HG03135 (cell line): ENCODE measurements at regions not wholly inside any gene's neighbourhood (a gene's known extent, or its start where the extent isn't known, plus 50 kb on each side); places are given as distances from the start of the nearest gene placed in this dataset.
"Not testable (repeated sequence)": the region's sequence is repeated elsewhere in the genome, so short reads cannot be mapped to it uniquely, and the experiment has no call there.

Experiments
- ATAC-seq: cut with Tn5 transposase; IDR thresholded peaks from one replicate; pipeline ENCODE4 v1.9.1; 2021; ENCODE audit warnings: mild to moderate bottlenecking, moderate library complexity; ENCODE audit not compliant: unreplicated experiment

DNA sequence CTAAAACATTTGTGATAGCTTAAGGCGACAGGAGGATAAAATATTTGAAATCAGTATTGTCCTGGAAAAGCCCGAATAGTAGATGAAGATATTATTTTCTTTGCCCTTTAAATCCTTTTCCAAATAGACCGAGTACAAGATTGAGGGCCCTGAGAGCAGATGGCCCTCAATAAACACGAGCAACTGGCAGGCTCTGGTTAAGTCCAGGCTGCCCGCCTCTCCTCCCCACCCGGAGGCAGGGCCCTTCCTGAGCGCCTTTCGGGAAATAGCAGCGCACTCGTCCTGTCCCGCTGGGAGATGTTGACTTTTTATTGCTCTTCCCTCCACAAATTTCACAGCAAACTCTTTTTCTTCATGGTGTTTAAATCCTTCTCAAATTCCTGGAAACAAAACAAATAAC is 50.8 kb upstream of the MAX start:
- ATAC-seq = no peak

DNA sequence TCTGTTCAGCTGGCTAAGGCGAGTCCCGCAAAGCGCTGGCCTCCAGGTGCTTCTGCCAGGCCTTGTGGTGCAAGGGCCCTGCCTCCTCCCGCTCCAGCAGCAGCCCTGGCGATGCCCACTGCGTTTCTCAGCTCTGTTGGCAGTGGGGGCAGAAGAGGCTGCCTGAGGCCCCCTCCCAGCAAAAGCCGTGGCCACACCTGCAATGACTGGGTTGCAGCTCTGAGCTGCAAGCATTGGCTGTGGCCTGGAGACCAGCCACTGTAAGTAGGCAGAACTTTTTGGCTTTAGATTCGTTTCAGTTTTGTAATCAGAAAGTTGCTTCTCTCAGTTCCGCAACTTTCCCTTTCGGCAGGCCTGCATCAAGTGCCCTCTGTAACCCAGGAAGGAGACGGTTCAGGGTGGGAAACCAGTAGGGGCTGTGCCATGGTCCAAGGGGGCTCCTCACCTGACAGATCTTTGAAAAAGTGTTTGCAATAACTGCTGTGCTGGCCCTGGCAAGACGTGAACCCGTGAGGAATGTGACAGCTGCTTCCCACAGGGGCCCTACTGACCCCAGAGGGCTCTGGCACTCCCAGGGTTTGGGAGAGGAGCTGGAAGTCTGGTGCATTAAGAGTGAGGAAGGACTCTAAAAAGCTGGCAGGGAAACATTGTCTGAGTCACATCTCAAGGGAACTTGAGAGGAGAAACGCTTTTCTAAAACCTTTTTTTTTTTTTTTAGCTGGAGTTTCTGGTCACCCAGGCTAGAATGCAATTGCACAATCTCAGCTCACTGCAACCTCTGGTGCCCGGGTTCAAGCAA is 54.5 kb upstream of the MAX start:
- peak; percentile 60 for ATAC-seq

DNA sequence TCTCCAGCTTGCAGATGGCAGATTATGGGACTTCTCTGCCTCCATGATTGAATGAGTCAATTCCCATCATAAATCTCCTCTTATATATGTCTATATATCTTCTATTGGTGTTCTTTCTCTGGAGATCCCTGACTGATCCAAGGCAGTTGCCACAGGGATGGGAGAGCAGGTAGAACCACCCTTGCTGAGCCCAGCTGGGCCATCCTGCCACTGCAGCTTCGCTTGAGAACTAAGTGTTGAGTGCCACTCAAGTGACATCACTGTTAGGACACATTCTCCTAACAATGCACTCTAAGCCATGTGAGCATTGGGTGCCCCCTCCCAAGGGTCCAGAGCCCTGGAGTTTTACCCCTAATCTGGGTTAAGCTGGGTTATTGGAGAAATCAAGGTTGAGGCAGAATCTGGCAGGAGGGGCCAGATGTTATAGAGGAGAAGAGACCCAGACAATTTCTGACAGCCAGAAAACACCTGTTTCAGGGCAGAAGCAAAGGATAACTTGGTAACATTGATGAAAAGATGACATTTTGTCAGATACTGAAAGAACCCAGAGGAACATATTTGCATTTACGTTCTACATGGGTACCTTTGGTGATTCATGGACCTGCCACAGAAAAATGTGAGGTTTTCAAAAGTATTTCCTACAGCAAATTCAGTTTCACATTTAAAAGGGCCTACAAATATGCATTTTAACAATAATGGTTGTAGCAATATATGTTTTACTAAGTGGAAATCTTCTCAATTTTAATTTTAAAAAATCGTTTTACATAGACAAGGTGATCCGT is 57.2 kb upstream of the MAX start:
- peak; percentile 68 for ATAC-seq

DNA sequence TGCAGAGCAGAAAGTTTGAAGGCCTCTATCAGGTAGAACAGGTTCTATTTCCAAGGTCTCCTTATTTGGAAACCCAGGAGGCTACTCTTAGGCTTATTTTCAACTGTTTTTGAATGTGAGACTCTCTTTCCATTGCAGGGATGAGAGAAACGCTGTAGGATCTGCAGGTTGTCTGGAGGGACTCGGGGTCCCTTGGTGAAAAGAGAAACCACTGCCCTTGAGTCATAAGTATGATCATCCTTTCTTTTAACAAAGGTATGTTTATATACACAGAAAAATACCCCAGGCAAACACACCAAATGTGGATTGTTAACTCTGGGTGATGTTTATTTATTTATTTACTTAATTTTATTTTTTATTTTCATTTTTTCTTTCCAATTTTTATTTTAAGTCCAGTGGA is 57.8 kb upstream of the MAX start:
- ATAC-seq = no peak

DNA sequence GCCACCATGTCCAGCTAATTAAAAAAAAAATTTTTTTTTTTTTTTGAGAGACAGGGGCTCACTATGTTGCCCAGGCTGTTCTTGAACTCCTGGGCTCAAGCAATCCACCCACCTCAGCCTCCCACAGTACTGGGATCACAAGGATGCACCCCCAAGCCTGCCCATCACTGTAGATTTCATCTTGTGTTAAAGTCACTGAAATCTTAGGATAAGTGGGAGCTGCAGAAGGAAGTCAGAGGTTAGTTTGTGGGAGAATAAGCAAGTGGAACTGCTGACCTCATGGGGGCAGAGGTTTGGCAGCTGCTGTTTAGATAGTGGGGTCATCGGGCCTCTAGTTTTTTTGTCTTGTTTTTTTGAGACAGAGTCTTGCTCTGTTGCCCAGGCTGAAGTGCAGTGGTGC is 59.7 kb upstream of the MAX start:
- ATAC-seq = no peak

DNA sequence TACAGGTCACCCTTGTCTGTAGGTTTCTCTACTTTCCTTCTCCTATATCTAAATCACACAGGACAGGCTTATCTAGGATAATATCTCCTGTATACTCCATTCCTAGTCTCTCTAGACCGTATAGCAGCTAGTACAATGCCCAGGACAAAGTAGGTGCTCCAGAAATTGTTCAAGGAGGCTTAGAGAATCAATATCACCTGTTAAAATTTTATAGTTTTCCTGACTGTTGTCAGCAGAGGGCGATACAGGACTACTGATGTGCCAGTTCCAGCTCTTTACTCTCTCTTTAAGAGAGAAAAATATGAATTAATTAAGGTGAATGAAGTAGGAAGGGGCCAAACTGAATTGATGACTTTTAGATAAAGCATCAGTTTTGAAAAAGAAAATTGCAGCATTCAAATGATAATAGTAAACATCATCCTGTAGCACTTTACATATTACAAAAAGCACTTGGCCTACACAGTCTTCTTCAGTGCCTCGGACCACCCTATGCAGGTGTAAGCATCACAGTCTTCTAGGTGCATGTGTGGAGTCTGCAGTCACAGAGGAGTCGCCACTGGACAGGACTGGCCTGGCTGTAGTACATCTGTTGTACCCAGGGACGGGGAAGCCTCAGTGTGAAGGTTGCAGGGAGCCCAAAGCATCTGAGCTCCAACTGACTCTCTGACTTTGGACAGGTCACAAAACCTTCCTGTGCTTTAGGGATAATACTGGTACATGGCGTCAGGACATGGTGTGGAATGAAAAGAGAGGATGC is 61.9 kb upstream of the MAX start:
- ATAC-seq = no peak

DNA sequence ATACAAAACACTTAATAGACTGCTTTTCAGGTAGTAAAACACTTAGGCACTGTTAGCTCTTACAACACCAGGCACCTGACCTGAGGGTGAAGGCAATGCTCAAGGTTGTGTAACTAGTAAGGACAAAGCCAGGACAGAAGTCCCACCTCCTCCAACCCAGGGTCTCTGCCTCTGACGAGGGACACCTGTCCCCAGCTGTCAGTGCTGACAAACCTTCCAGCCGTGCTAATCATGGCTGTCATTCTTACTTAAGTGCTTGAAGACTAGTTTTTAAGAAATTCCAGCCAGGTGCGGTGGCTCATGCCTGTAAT is 62.5 kb upstream of the MAX start:
- ATAC-seq = no peak

DNA sequence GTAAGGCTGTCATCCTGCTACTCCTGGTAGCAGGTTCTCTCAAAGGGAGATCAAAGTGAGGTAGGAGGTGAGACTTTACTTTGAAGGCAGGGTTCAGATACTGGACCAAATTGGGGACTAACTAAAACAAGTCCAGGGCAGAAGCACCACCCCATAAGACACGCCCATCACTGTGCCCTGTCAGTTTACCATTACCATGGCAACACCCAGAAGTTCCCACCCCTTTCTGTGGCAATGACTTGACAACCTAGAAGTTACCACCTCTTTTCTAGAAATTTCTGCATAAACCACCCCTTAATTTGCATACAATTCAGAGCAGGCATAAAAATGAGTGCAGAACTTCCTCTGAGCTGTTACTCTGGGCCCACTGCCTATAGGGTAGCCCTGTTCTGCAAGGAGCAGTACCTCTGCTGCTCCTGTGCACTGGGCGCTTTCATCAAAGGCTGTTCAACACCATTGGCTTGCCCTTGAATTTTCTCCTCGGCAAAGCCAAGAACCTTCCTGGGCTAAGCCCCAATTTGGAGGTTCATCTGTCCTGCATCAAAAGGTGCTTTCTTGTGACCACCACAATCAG is 64.8 kb upstream of the MAX start:
- no peak for ATAC-seq

DNA sequence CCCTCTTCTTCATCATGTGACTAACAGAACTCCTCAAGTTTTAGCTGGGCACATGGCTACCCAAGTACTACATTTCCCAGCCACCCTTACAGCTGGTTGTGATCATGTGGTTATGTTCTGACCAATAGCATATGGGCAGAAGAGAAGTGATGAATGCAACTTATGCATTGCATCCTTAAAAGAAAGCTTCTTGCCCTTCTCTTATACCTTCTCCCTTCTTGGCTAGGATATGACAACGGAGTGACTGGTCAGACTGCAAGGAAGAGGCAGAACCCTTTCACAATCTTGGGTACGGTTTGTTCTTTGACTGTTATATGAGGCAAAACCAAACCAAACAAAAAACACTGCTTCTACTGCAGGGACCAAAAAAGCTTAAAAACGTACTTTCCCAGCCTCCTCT is 66.5 kb upstream of the MAX start:
- no peak for ATAC-seq

DNA sequence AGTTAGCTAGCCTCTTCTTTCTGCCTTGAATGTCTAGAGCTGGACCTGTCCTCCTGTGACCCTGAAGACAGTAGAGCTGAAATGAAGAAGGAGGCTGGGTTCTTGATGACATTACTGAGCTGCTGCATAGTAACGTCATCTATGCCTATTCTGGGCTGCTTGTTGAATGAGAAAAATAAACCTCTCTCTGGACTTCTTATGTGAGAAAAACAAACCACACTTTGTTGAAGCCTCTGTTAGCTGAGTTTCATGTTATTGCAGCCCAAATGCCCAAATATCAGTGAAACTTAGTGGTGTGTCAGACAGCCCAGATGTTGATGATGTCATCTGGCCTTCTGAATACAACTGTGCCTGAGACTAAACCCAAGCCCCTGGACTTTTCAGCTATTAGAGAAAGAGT is 67.0 kb upstream of the MAX start:
- peak; percentile 83 for ATAC-seq

DNA sequence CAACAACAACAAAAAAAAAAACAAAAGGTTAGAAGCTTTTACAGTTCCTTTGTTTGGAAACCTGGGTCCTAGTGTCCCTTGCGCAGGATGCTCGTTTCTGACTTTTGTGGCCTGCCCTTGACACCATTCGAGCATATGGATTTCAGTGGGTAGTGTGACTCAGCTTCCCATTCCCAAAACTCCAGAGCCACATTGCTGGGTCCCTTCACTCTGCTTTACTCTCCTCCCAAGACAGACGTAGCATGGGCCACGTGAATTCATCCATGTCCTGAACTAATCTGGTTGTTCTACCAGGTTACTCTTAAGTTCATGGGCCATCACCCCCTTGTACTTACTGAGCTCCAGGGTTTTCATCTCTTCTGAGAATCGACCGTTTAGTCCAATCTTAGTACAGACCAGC is 68.0 kb upstream of the MAX start:
- ATAC-seq = no peak

DNA sequence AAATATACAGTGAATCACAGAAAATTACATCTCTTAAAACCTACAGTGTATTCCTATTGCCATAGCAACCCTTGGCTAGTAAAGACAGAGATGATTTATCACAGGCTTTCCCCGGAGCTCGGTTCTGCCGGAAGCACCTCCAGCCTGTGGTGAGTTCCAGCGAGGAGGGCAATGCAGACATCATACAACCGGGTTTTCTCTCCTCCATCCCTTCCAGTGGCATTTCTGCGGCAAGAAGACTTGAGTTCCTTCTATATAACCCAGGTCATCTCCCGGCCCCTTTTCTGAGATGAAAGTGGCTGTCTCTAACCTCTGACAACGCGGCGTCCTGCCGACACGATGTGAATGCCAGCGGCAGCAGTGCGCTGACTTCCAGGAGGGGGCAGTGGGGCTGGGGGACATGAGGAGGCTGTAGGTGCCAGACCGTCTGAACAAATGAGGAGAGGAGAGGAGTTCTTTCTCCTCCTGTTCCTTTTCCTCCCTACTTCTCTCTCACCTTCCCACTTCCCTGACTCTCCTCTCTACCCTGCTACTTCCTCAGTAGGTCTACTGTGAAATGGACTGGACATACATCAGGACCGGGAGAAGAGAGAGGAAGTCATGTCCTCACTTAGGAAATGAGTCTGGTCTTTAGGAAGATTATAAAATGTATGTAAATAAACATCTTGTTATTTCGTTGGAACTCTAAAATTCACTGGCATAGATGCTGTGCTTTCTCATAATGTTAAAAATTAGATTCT is 68.6 kb upstream of the MAX start:
- ATAC-seq = no peak

DNA sequence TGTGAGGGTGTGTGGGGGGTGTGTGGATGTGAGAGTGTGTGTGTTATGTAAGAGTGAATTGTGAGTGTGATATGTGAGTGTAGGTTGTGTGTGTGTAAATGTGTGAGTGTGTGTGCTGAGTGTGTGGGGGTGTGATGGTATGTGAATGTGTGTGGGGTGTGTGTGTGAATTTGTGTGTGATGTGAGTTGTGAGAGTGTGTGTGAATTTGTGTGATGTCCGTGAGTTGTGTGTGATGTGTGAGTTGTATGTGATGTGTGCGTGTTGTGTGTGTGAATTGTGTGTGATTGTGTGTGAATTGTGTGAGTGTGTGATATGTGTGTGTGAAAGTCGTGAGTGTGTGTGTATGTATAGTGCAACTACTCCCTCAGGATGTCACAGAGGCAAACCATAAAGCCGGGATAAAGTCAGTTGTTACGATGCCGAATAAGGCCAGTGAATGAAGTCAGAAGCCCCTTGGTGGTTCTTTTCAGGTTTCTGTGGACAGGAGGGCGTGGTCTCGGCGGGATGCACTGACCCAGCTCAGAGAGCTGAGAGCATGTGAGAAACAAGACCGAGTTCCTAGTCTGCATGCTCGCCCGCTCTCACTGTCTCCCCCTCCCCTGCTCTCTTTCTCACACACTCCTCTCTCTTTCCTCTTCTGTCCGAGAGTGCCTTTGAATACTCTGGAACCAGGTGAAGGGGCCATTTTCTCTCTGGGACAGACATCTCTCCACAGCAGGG is 71.8 kb upstream of the MAX start:
- ATAC-seq = no peak

DNA sequence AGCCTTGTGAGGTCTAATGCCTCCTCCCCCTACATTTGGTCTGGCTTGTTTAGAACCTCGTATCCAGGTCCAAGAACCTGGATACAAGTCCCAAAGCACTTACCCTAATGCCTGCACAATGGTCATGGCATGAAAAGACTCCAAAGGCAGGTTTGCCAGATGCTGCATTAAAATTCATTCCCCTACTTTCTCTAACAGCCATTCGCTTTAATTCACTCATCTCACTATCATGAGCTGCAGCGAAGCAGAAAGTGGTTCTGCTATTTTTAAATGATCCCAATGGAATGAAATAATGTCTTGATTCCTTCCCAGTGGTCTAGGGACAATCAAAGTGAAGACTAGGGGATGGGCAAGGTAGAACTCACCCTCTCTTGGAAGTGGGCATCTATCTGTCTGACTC is 72.5 kb upstream of the MAX start:
- no peak for ATAC-seq

DNA sequence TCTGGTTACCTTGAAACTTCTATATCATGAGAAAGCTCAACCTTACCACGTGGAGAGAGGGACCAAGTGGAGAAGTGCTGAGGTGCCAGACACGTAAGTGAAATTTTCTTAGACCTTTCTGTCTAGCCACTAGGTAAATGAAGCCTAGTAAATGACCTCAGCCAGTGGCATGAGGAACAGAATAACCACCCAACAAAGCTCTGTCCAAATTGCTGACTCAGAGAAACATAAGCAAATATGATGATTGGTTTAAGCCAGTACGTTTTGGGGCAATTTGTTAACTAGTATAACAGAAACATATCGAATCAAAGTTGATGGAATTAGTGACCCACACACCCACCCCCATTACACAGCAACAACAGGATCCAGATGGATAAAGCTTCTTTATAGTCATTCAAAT is 75.2 kb upstream of the MAX start:
- no peak for ATAC-seq

DNA sequence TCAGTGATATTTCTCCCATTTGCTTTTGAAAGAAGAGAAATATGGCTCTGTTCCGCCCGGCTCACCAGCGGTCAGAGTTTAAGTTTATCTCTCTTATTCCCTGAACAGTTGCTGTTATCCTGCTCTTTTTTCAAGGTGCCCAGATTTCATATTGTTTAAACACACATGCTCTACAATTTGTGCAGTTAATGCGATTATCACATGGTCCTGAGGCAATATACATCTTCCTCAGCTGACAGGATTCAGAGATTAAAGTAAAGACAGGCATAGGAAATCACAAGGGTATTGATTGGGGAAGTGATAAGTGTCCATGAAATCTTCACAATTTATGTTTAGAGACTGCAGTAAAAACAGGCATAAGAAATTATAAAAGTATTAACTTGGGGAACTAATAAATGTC is 76.9 kb upstream of the MAX start:
- not testable (repeated sequence) for ATAC-seq

DNA sequence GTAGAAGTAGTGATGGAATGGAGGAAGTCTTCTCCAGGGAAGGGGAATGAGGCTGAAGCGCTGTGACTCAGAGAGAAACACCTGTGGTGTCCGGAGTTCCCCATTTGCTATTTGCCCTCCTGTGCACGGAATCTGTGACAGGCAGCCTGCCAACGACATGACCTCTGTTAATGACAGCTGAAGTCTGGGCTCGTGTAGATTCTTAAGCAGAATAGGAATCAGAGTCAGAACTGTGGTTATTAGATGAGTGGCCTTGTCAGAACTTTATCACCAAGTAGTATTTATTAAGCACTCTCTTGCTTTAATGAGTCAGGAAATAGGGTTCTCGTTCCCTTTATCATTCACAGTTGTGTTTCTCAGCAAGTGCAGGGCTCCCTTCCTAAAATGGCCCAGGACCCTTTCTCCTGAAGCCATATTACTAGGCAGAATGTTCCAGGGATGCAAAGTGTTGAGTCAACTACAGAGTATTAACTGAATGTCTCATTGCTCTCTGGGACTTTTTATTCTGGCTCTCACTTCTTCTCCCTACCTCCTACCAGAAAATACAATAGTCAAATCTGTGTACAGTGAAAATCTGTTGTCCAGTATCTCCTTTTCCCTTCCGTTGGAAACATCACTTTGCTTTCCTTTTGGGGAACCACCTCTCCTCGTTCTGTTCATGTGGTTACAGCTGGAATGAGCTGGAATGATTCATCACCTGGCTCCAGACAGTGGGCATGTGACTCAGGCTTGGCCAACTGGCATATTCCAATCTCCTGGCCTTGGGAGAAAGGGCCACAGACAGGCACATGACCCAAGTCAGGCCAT is 77.8 kb upstream of the MAX start:
- ATAC-seq = peak; percentile 88

DNA sequence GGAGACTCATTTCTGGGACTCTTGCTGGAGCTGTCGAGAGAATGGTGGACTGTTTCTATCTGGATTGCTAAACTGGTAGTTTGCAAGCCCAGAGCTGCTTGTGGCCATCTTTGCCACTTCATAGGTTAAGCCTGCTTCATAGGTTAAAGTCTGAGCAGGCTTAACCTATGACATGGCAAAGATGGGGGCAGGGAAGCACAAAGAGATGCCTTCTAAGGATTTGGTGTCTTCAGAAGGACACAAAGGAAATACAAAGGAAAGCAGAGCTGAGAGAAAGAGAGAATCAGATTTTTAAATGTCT is 78.4 kb upstream of the MAX start:
- ATAC-seq = no peak

DNA sequence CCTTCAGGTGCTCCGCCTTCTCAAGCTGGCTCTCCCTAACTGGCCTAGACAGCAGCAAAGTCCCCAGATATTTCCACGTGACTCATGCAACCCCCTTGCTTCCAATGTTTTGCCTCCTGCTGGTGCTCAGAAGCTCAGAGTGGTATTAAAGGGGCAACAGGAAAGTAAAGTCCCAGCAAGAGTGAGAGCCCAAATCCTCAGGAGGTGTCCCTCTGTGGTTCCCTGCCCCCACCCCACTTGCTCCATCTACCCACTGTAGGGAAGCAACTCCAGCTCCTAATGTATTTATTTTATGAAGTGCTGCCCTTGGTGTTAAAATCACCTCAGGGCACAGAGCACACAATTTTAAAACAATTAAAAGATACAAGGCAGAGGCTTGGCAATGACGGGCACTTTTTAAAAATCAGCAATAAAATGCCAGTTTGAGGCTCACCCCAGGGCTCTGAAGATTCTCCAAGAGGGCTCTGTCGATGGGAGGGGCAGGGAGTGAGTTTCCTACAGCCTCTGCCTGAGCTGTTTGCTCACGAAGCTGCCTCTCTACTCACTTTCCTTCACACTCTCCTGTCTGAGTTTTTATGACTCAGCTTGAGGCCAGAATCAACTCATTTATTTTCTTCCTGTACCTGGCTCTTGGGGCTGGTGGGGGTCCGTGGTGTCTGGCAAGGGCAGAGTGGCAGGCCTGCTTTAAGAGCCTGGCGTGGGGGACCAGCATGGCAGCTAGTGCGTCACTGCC is 81.9 kb upstream of the MAX start:
- ATAC-seq = no peak
